ENCODE measurements at regions not wholly inside any gene's neighbourhood (a gene's known extent, or its start where the extent isn't known, plus 50 kb on each side); places are given as distances from the start of the nearest gene placed in this dataset.

DNA sequence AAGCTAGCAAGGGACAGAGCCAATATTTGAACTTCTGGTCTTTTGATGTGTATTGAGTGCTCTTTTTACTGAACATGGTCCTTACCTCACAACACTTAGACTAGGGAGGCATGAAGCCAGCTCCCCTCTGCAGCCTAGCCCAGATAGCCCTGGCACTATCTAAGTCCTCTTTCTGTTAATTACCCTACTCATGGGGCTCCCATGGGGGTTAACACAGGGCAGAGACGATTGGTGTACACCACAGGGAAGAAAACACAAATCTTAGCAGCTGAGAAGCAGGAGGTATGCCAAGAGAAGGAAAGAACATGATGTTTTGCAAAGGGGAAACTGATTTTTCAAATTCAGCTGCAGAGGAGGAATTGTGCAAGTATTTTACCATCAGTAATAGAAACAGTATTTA lies 383.8 kb downstream of the TMEM232 start:
- in situ Hi-C loops (cut with HindIII; ENCODE audit: low pct_ligation_motif_present, low pct_unique_long_range_greater_than_20kb, low sequenced_read_pairs), result no loop called here
- no peak for DNase-seq

DNA sequence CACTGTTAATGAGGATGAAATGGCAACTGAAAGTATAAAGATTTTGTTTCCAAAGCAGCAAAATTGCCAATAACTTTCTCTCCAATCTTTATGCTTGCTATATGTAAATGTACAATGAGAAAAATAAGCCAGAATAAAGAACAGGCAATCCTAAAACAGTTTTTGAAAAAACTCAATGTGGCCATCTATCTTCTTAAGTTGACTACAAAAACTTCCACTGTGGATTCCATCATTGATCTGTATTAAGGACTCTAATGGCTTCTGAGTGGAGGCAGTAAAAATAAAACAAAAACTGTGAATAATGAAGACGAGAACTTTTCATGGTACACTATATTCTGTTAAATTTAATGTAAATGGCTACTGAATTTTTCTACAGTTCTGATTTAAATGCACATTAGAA lies 382.9 kb downstream of the TMEM232 start:
- DNase-seq, result no peak
- in situ Hi-C loops (cut with HindIII; ENCODE audit: low pct_ligation_motif_present, low pct_unique_long_range_greater_than_20kb, low sequenced_read_pairs), result no loop called here

DNA sequence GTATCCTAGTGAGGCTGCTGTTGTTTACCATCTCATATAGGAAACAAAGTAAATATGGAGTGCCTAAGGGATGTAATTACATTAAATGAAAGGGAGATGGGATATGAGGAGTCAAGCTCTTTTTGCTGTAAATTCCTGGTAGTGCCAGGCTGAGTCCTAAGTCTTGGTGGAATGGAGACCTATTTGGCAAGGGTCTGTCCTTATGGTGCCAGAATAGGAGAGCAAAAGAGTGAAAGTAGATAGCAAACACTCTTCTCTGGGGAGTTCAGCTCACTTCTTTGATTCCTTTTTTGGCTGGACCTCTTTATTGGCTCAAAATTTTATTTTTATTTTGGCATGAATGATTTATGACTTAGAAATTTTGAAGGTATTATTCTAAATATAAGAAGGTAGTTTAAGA lies 380.8 kb downstream of the TMEM232 start:
- DNase-seq, result no peak
- in situ Hi-C loops (cut with HindIII; ENCODE audit: low pct_ligation_motif_present, low pct_unique_long_range_greater_than_20kb, low sequenced_read_pairs), result no loop called here

DNA sequence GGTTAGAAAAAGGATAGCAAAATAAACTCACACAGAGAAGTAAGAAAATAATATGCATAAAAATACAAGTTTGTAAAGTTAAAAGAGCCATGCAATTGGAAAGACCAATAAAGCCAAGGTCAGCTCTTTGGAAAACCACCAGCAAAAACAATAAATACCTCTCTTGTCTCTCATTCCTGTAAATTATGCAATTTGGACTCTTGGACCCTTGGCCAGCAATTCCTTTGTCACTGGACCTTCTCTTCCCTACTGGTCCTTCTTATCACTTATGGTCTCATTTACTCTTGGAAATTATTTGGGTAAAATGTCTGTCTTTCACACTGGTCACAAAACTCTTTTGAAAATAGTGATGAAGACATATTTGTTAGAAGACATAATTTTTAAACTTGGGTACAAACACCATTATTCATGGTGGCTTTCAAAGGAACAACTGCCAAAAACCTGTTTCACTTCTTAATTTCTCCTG lies 379.5 kb downstream of the TMEM232 start:
- DNase-seq, result no peak
- in situ Hi-C loops (cut with HindIII; ENCODE audit: low pct_ligation_motif_present, low pct_unique_long_range_greater_than_20kb, low sequenced_read_pairs), result no loop called here

DNA sequence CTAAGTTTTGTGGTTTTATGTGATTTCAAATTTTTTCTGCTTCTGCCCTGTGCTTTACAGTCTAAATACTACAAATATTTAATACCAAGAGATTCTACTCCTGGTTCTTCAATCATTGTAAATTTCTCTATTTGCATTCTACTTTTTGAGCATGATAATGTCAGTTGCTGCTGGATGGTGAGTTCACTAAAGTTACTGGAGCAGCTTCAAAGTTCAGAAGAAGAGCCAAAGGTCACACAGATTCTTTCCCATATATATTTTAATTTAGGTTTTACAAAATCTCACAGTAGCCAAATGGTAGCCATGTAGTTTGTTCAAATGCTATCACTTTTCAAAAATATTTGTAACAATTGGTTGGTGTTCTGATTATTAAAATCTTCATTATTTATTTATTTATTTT lies 378.7 kb downstream of the TMEM232 start:
- in situ Hi-C loops (cut with HindIII; ENCODE audit: low pct_ligation_motif_present, low pct_unique_long_range_greater_than_20kb, low sequenced_read_pairs), result no loop called here
- no peak for DNase-seq

DNA sequence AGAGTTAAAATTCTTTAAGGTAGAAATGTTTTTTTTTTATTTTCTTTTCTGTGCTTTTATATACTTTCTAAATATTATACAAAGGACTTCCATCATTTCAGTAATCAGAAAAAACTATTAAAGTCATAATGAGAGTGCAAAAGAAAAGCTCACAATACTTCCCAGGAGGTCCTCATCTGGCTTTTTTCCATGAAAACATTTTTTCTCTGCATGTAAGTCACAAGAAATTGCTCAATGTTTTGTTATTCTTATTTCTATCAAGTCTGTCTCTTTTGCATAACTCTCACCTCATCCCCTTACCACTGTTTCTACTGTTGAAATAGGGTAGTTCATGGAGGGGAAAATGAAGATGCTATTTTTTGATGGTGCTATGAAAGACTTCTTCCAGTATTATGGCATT lies 375.0 kb downstream of the TMEM232 start:
- in situ Hi-C loops (cut with HindIII; ENCODE audit: low pct_ligation_motif_present, low pct_unique_long_range_greater_than_20kb, low sequenced_read_pairs), result no loop called here
- DNase-seq, result no peak

DNA sequence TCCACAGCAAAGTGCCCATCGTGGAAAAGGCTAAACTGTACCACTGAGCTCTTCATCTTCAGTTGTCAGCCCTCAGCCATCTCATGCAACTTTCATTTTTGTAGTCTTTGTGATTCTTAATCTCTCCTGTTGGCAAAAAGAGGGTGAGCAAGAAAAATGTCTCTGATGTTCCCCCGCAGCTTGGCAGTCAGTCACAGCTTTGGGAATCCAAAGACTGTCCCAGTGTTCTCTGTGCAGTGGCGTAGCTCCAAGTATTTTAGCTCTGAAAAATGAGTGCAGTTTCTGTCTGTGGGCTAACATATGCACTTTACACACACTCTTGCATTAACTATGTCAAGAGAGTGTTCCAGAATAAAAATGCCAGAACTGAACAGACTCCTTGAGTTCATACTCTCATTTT lies 372.2 kb downstream of the TMEM232 start:
- no peak for DNase-seq
- in situ Hi-C loops (cut with HindIII; ENCODE audit: low pct_ligation_motif_present, low pct_unique_long_range_greater_than_20kb, low sequenced_read_pairs), result no loop called here

DNA sequence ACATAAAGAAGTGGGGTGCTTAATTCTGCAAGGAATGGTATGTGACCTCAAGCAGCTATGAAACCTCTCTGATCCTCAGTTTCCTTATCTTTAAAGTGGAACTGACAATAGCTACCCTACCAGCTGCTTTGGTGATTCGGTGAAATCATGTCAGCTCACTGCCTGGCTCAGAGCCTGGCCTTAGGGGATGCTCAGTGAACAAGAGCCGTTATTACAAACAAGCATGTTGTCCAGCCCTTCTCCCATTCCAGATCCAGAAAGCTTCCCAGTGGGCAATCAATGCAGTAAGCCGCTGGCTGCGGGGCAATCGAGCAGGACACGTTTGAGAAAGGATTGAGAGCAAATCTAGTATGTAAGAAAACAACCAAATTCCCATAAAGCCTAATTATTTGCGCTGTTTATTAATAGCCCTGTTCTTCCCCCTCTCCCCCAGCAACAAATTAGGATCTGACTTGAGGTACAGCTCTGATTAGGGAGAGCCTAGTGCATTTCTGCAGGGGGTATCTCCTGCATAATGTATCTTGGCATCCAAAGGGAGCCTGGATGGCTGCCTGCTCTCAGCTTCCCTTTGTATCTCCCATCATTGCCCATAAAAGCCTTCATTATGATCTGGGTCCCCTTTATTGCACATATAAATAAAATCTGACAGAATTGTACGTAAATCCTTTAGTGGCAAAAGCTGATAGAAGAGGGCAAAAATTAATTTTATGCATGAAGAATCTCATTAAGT lies 371.4 kb downstream of the TMEM232 start:
- no peak for DNase-seq
- in situ Hi-C loops (cut with HindIII; ENCODE audit: low pct_ligation_motif_present, low pct_unique_long_range_greater_than_20kb, low sequenced_read_pairs), result no loop called here

DNA sequence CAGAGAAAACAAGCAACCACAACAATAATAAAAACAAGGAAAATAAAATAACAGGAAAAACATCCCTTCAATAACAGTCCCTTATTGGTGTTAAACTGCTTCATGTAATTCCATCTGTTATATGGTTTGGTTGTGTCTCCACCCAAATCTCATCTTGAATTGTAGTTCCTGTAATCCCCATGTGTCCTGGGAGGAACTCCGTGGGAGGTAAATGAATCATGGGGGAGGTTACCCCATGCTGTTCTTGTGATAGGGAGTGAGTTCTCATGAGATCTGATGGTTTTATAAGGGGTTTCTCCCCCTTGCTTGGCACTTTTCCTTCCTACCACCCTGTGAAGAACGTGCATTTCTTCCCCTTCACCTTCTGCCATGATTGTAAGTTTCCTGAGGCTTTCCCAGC lies 369.8 kb downstream of the TMEM232 start:
- DNase-seq, result no peak
- in situ Hi-C loops (cut with HindIII; ENCODE audit: low pct_ligation_motif_present, low pct_unique_long_range_greater_than_20kb, low sequenced_read_pairs), result no loop called here

DNA sequence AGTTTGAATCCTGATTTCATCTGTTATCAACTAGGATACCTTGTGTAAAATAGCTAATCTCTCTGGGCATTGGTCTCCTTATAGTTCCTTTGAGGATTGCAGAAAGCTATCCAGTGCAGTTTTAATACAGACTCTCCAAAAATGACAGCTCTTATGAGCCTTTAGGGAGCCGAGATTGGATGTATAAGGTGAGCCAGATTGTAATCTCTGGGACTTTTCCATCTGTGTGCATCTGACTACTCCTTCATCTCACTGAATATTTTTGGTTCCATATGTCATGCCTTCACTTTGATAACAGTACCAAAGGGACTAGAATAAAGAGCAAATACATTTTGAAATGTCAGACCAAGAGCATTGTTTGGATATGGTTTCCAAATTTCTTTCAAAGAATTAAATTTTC lies 367.2 kb downstream of the TMEM232 start:
- in situ Hi-C loops (cut with HindIII; ENCODE audit: low pct_ligation_motif_present, low pct_unique_long_range_greater_than_20kb, low sequenced_read_pairs), result no loop called here
- DNase-seq, result no peak

DNA sequence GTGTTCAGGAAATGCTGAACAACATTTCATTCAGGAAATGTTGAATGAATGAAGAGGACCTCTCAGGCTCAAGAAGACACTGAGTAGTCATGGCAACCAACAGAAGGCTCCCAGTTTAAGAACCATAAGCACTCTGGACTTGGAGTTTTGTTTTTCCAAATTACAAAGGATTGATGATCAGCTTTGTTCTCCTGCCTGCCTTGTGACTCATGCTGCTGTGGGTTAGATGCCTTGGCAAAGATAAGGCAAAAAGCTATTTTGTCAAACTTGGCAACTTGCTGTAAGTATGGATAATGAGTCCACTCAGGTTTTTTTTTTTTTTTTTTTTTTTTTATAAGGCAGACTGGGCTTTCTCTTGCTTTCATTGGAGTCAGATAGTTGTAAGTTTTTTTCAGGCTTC lies 365.0 kb downstream of the TMEM232 start:
- in situ Hi-C loops (cut with HindIII; ENCODE audit: low pct_ligation_motif_present, low pct_unique_long_range_greater_than_20kb, low sequenced_read_pairs), result no loop called here

DNA sequence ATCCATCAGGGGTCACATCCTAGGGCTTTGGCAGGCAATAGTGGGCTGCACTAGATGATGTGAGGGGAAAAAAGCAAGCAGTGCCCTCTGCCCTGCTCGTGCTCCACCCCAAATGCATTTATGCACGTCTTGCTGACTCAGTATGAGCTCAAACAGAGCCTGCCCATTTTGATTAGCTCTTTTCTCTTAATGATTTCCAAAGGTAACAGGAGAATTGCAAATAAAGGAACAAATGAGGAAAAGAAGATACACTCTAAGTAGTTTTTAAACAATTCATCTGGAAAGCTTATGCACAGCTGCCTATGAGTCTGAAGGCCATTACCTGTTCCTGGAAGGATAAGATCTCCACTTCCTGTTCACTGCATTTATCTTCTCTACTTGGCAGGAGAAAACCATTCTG lies 364.2 kb downstream of the TMEM232 start:
- no peak for DNase-seq
- in situ Hi-C loops (cut with HindIII; ENCODE audit: low pct_ligation_motif_present, low pct_unique_long_range_greater_than_20kb, low sequenced_read_pairs), result no loop called here

More for the DNA sequence above, 365.0 kb downstream of the TMEM232 start:
- no peak for DNase-seq

DNA sequence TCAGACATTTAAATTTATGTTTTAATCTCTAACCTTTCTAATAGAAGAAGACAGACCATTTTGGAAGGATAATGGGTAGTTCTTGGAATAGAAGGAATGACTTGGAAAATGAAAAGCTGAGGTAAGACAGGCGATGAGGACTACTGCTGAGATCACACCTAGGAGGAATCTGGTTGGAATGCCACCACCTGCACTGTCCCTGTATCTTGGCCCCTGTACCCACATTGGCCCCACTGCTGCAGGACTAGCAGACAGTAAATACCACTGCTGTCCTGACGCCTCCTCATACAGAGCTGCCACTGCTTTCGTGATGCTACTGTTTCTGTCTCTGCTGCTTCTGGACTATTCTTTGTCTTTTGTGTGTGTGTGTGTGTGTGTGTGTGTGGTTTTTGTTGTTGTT lies 359.8 kb downstream of the TMEM232 start:
- in situ Hi-C loops (cut with HindIII; ENCODE audit: low pct_ligation_motif_present, low pct_unique_long_range_greater_than_20kb, low sequenced_read_pairs), result no loop called here
- DNase-seq, result no peak
